GM21619 (cell line): ENCODE measurements at regions not wholly inside any gene's neighbourhood (a gene's known extent, or its start where the extent isn't known, plus 50 kb on each side); places are given as distances from the start of the nearest gene placed in this dataset.
"Not testable (repeated sequence)": the region's sequence is repeated elsewhere in the genome, so short reads cannot be mapped to it uniquely, and the experiment has no call there.

Experiments
- ATAC-seq: cut with Tn5 transposase; IDR thresholded peaks from one replicate; pipeline ENCODE4 v1.9.1; 2021; ENCODE audit not compliant: unreplicated experiment

DNA sequence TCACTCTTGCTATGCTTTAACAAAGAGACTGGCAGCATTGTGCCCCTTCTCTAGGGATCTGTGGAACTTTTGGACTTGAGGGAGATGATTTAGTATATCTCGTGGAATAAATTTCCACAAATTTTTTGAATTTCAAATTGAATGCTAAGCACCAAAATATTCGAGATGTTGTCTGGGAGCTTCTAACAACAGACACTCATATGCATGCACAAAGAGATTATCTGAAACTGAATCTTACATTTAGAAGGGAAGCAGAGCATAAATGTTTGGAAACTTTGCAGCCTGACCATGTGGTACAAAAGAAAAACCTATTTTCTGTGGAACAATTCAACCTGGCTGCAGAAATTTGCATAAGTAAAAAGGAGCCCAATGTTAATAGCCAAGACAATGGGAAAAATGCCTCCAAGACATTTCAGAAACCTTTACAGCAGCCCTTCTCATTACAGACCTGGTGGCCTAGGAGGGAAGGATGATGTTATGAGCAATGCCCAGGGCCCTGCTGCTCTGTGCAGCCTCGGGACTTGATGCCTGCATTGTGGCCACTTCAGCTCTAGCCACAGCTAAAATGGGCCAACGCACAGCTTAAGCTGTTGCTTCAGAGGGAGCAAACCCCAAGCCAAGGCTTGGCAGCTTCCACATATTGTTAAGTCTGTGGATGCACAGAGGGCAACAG, 285.8 kb upstream of the FAM174A start:
- no peak for ATAC-seq

DNA sequence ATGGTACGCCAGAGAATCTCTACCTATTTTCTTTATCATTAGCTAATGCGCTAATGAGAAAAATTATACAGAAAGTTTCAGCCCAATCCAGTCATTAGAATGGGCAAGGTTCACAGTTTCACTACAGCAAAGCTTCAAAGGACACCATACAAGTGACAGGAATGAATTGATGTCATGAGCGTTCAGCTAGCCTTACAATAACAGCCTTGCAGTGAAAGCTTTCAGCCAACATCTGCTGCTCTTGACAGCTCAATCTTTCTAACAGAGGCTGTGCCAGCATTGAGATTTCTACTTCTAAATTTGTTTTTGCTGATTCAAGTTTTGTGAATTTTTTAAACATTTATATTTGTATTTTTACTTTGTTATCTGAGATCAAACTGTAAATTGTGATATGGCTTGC, 302.4 kb upstream of the FAM174A start:
- ATAC-seq: no peak

DNA sequence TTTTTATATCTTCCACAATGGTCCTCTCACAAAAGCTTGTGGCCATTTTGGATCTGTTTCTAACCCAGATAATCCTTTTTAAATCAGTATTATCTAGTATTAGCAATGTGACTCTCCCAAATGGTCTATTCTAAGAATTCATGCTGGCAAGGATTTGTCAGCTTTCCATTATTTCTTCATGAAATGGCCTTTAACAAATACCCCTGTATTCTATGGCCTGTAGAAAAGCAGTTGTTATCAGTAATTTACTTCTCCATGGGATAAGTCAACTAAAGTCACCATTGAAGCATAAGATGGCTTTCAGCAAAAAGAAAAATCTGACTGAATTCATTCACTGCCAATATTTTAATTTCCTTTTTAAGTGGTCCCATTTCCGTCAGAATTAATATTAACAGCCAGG, 346.4 kb upstream of the FAM174A start:
- ATAC-seq: no peak

DNA sequence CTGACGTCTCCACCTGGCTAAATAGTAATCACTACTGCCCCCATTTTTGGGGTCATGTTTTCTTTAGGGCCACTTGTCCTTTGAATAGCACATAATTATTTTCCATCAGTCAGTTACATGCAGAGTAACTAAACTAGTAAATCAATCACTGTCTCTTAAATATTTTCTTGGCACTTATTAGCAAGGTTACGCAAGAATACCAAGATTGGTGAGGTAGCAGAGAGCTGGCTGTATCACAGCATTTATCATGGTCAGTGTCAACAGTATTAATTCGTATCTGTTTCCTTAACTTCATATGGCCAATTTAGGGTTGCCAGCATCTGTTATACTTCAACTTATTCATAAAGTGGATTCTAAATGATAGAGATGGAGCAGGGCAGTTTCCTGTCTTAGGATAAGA, 346.8 kb upstream of the FAM174A start:
- no peak for ATAC-seq

DNA sequence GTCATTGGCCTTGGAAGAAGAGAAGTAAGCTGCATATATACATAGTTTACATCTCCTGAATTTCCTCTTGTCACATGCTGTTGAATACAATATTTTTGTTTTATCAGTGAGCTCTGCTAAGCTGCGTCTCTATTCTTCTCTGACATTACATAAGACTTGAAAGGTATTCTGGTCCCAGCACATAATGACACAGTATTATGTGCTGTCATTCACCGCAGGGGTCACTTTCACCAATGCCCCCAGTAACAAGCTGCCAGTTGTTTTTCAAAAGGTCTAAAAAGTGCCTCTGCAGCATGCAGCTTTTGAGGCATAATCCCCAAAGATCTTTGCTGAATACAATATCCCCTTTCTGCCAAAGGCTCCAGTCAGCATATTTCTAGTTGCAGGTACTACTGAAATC, 349.0 kb upstream of the FAM174A start:
- no peak for ATAC-seq

DNA sequence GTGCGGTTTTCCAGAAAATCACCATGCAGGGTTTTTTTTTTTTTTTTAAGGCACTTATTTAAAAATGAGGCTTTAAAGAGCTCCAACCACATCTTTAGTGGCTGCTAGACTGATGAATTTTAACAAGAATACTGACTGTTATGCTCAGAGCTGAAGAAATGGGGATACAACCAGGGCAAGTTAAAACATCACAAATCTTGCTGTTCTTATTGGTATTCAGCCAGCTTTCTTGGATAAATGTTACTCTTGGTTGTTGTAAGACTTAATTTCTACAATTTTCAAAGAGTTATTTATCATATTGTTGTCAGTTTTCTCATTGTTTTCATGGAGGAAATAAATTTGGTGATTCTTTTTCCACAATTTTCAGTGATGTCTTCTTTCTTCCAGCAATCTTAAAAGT, 352.8 kb upstream of the FAM174A start:
- no peak for ATAC-seq

DNA sequence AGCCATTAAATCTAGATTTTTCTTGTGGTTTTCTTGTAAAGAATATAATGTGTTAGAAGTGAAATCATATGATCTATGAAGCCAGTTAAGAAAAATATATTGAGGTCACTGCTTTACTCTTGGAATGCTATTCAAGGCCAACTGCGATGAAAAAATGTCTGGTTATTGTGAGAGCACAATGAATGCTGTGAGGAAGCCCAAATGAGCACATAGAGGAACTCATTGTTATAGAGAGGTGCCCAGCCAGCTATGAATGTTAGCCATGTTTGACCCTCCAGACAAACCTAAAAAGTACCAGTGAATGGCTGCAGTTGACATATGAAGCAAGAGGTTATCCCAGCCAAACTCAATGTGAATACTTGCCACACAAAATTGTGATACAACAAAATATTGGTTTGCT, 359.8 kb upstream of the FAM174A start:
- no peak for ATAC-seq

DNA sequence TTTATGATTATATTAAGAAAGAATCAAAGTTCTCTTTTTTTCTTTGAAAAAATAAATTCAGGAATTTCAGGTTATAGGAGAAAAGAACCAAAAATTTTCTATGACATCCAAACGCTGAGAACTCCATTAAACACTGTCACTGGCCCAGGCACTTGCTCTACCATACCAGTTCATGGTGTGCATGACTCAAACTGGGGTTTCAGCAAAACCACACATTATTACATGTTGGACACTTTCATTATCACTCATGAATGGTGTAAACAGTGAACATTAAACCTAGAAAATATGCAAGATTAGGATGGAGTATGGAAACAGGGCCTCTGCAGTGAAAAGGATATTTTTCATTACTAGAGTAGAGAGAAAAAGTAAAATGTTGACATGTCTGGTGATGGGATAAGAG, 369.9 kb upstream of the FAM174A start:
- peak; percentile 100 for ATAC-seq

DNA sequence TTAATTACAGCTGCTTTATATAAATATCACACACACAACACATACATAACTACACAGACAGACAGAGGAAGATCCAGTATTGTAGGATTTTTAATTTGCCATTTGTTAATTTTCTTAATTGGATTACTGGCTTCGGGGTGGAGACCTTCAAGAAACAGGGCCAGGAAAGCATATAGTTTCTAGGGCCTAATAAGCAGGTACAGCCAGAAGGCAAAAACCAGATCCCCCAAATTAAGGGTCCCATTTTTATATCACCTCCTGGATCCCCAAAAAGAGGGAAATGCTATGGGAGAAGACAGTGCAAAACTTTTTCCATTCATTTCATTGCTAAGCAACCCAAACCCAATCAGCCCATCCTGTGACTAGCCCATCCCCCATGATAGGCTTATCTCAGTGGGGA, 373.3 kb upstream of the FAM174A start:
- ATAC-seq: no peak

DNA sequence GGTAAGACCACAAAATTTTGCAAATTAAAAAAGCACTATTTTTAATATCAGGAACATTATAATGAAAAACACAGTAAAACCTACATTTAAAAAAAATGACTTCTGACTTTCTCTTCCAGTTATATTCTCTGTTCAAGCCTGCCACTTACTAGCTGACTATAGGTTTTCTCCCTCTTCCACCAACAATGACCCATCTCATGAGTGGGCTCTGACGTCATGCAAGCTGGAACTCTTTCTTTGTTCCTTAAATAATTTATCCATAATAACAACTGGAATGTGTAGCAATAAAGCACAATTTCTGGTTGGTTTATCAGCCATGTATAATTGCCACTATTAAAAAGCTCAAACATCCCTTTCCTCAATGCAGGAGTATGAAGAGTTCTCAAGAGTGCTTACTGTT, 378.1 kb upstream of the FAM174A start:
- no peak for ATAC-seq

DNA sequence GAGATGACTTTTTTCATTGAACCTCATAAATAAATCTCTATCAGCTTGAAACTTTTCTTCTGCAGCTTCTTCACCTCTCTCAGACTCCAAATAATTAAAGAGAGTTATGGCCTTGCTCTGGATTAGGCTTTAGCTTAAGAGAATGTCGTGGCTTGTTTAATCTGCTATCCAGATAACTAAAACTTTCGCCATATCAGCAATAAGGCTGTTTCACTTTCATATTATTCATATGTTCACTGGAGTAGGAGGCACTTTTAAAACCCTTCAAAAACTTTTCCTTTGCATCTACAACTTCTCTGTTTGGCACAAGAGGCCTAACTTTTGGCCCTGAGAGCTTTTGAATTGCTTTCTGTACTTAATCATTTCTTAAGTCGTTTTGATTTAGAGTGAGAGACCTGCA, 386.9 kb upstream of the FAM174A start:
- no peak for ATAC-seq

DNA sequence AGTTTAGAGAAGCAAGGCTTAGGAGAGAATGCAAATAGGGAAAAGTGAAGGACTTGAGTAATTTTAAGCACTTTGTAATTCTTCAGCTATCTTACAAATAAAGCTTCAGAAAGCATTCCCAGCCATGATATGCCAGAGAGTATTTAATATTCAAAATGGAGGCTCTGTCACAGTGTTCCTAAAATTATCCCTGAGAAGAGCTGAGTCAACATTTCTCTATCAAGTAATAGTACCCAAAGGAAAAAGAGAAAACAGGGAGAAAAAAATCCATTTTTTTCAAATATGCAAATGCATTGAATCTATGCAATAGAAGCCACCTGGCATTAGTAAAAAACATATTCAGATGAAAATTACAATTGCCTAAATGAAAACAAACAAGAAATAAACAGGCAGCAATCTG, 392.6 kb upstream of the FAM174A start:
- no peak for ATAC-seq

DNA sequence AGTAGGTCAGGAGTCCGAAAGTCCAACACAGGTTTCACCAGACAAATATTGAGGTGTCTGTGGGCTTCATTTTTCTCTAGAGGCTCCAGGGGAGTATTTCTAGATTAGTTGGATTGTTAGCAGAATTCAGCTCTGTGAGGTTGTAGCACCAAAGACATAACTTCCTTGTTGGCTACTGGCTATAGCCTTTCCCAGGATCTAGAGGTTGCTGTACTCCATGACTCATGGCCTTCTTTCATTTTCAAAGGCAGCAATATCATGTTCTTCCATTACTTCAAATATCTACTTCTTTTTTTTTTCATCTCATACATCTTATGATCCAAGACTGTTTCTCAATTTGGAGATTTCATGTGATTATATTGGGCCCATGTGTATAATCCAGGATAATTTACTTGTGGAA, 404.0 kb upstream of the FAM174A start:
- ATAC-seq: no peak

DNA sequence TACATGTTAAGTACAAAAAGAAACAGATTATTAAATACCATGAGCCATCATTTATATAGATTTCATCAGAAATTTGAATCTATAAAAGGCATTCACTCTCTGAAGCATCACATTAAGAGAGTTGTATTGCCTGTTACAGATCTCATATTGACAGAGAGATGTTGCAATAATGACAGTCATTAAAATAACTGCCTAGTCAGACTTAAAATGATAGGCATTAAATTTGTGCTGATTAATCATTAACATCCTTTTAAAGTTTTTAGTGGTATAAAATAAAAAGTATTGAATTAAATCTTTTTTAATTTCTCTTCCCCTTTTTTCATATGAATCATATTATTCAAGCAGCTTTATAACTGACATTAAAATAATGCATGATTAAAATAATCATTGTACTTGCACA, 404.9 kb upstream of the FAM174A start:
- ATAC-seq: no peak

DNA sequence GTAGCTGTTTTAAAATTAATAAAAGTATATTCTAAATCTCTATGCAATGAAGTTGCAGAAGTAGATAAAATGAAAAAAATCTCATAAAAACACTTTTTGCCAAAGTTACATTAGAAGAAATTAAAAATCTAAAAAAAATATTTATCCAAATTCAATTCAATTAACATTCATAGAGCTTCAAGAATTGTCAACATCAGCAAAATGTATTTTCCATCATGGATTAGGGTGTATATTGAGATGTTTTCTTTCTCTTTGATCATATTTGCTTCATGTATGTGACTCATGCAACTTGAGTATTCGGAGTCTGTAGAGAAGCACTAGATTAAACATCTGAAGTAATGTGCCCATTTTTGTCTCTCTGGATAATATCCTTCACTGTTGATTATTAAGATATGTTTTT, 415.3 kb upstream of the FAM174A start:
- ATAC-seq: no peak

DNA sequence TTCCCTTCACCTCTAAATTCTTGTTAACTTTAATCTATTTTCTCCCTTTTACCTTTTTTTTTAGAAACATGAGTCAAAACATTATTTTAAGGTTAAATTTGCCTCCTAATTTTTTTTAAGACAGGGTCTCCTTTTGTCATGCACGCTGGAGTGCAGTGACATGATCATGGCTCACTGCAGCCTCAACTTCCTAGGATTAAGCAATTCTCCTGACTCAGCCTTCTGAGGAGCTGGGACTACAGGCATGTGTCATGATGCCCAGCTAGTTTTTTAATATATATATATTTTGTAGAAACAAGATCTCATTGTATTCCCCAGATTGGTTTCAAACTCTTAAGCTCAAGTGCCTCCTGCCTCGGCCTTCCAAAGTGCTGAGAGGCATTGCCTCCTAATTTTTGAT, 424.7 kb upstream of the FAM174A start:
- ATAC-seq: no peak

DNA sequence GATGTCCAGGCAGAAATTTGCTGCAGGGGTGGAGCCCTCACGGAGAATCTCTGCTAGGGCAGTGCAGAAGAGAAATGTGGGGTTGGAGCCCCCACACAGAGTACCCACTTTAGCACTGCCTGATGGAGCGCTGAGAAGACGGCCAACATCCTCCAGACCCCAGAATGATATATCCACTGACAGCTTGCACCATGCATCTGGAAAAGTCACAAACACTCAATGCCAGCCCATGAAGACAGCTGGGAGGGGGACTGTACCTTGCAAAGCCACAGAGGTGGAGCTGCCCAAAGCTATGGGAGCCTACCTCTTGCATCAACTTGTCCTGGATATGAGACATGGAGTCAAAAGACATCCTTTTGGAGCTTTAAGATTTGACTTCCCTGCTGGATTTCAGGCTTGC, 426.3 kb upstream of the FAM174A start:
- no peak for ATAC-seq

DNA sequence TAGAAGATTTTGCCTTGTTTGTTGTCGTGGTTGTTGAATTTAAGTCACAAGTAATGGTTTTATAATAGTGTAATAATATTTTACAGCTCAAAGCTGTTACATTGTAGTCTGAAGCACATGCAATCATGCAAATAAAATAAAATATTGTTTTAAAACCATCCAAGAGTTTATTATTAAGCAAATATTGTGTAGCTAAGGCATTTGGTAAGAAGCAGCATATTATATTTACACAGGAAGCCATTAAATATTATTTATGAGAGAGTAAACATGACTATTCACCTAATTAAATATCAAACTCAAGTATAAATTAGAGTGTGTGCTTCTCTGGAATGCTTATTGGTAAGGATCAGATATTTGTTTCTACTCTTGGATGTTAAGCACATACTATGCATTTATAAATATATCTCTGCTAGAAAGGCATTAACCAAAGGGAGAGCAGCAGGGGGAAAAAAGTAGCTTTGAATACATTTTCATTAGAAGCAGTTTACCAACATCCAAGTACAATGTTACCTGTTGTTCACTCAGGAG, 431.5 kb upstream of the FAM174A start:
- not testable (repeated sequence) for ATAC-seq

DNA sequence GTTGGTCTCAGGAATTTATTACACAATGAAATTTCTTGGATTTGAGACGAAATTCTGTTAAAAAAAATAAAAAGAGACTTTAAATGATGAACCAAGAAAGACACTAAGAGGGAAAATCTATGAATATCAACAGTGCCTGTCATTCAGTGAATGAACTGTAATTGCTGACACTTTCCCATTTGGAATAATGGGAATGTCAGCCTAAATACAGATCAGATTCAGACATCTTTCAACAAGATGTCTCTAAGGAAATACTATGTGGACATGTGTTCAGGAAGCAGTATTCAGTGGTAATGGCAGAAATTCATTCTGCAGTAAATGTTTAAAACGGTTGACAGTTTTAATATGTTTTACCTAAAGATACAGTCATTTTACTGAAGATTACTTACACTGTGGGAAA, 433.7 kb upstream of the FAM174A start:
- ATAC-seq: not testable (repeated sequence)

DNA sequence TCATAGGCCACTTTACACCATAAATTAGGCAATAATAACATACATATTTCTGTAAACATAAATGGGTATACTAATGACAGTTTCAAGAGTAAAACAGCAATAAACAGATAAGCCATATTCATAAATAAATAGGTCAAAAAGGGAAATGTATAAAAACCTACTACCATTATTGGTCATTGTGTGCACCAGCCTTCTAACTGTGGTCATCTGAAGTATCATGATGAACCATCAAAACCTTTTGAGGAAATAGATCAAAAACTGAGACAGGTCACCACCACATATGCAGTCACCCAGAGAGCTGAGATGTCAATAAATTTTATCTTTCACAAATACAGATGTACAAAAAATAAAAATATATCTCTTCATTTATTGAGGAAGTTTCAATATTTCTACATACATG, 438.8 kb upstream of the FAM174A start:
- not testable (repeated sequence) for ATAC-seq

DNA sequence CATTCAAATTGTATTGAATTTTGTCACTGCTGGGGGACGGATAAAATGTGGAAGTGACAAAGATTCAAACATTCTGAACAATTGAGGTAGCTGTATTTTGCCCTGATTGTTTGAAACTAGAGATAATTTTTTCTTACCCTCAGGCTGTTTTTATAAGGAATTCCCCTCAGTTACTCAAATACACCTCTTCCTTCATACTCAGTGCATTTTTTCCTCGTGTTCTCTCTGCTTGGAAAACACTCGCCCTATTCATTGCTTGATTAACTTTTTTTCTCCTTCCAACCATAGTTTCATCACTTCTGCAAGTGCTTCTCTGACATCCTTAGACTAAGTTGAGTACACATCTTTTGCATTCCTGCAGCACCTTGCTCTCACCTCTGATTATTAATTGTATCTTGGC, 454.5 kb upstream of the FAM174A start:
- ATAC-seq: not testable (repeated sequence)

DNA sequence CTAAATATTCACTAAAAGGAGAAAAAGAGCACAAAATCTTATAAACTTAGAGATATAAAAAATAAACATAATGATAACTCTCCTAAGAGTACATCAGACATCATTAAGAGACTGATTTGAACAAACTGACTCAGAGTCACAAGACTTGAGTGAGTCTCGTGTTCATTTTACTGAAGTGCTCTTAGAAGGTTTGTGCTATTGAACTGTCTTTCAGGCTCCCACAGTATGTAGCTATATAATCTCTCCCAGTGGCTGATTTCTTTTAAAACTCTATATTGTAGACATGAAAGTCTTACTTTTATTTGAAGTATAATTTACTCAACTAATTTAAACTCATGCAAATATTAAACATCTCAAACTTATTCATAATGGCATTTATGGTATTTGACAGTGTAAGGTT, 456.0 kb upstream of the FAM174A start:
- not testable (repeated sequence) for ATAC-seq

DNA sequence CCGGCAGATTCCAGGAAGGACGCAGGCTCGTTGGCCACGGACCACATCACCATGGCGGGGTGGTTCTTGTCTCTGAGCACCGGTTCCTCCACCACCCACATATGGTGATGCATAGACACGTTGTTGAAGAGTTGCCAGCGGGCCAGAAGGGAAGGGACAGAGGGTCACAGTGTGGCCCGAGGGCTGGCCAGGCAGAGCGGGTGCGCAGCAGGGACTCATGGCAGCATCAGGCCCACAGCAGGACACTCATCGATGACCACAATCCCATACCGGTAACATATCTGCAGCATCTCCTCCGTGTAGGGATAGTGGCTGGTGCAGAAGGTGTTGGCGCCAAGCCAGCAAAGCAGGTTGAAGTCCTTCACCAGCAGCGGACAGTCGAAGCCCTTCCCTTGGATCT, 469.2 kb upstream of the FAM174A start:
- ATAC-seq: not testable (repeated sequence)
